HL-60 (cell line): ENCODE measurements at regions not wholly inside any gene's neighbourhood (a gene's known extent, or its start where the extent isn't known, plus 50 kb on each side); places are given as distances from the start of the nearest gene placed in this dataset.

Source experiments
- DNase-seq, 2 experiments: peaks; one replicate each; pipeline ENCODE4 v3.0.0-alpha.2; 2010 to 2020; ENCODE audit warnings: low read depth in 1 of 2, low spot score in 1 of 2
- H3K27ac ChIP-seq: fragments of 250-450 bp; sonication (Bioruptor Pico); replicated peaks from 2 replicates; pipeline ENCODE4 v1.5.1; 2020; ENCODE audit warnings: mild to moderate bottlenecking, moderate library complexity
- H3K27me3 ChIP-seq: fragments of 250-450 bp; sonication (Bioruptor Pico); 2 replicates; pipeline ENCODE4 v1.5.1; 2021; ENCODE audit warnings: mild to moderate bottlenecking, moderate library complexity; ENCODE audit not compliant: insufficient read depth, poor library complexity, severe bottlenecking
- H3K4me3 ChIP-seq: replicated peaks from 2 replicates; pipeline ENCODE4 v1.5.1; 2011; ENCODE audit warnings: mild to moderate bottlenecking, control low read depth, low read length; ENCODE audit not compliant: insufficient read depth
- CTCF ChIP-seq: IDR thresholded peaks from one replicate; pipeline ENCODE4 v1.5.1; 2011; ENCODE audit warnings: low read length, control low read depth, inconsistent platforms; ENCODE audit not compliant: insufficient read depth
- GABPA ChIP-seq: IDR thresholded peaks from 2 replicates; pipeline ENCODE4 v1.6.1; 2012; ENCODE audit warnings: low read depth
- POLR2AphosphoS5 ChIP-seq: IDR thresholded peaks from 2 replicates; pipeline ENCODE4 v1.6.1; 2012; ENCODE audit warnings: low read depth
- REST ChIP-seq: IDR thresholded peaks from 2 replicates; pipeline ENCODE4 v1.6.1; 2012; ENCODE audit warnings: low read depth; ENCODE audit not compliant: insufficient replicate concordance
- SPI1 ChIP-seq: IDR thresholded peaks from 2 replicates; pipeline ENCODE4 v1.6.1; 2012; ENCODE audit warnings: low read depth, mild to moderate bottlenecking, borderline replicate concordance

- no peak overlapping the region for H3K4me3 ChIP-seq
- H3K27ac ChIP-seq = no peak overlapping the region
- DNase-seq = no peak
- TF ChIP-seq POLR2AphosphoS5 (no peak), GABPA (no peak), SPI1 (no peak), REST (no peak), CTCF (no peak)
- H3K27me3 ChIP-seq = no peaks in the 10 kb centered on the region
These were observed 1733.6 kb upstream of the CELF4 start for GRCh38 chr18:39299152-39299551.

GRCh38 chr18:39297225-39297624 lies 1731.6 kb upstream of the CELF4 start:
- DNase-seq = no peak
- Histone ChIP-seq H3K27ac (no peak overlapping the region), H3K4me3 (no peak overlapping the region), H3K27me3 (no peaks in the 10 kb centered on the region)
- TF ChIP-seq GABPA = no peak
- no peak for TF ChIP-seq REST
- no peak for TF ChIP-seq POLR2AphosphoS5
- TF ChIP-seq CTCF = no peak
- TF ChIP-seq SPI1 = no peak

DNA sequence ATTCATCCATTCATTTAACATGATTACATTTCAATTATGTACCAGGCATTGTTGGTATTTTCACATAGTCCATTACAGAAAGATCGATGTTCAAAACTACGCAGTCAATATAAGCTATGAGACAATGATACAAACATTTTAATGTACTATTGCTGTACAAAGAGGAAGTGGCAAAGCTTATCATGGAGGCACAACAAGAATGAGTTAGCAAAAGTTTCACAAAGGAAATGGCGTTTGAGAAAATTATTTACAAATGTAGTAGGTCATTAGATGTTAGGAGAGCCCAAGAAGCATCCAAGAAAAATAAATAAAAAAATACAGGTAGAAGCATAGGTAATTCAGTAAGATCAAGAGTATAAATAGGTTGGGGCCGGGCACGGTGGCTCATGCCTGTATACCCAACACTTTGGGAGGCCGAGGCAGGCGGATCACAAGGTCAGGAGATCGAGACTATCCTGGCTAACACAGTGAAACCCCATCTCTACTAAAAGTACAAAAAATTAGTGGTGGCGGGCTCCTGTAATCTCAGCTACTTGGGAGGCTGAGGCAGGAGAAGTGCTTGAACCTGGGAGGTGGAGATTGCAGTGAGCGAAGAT lies 1730.8 kb upstream of the CELF4 start:
- Histone ChIP-seq H3K27ac (no peak overlapping the region), H3K4me3 (no peak overlapping the region), H3K27me3 (no peaks in the 10 kb centered on the region)
- no peak for DNase-seq
- TF ChIP-seq REST (no peak), CTCF (no peak), SPI1 (peak; percentile 83)
